HG03108 (cell line): ENCODE measurements at regions not wholly inside any gene's neighbourhood (a gene's known extent, or its start where the extent isn't known, plus 50 kb on each side); places are given as distances from the start of the nearest gene placed in this dataset.
"Not testable (repeated sequence)": the region's sequence is repeated elsewhere in the genome, so short reads cannot be mapped to it uniquely, and the experiment has no call there.

ENCODE experiments used
- ATAC-seq: cut with Tn5 transposase; IDR thresholded peaks from one replicate; pipeline ENCODE4 v1.9.1; 2021; ENCODE audit warnings: moderate library complexity; ENCODE audit not compliant: unreplicated experiment

DNA sequence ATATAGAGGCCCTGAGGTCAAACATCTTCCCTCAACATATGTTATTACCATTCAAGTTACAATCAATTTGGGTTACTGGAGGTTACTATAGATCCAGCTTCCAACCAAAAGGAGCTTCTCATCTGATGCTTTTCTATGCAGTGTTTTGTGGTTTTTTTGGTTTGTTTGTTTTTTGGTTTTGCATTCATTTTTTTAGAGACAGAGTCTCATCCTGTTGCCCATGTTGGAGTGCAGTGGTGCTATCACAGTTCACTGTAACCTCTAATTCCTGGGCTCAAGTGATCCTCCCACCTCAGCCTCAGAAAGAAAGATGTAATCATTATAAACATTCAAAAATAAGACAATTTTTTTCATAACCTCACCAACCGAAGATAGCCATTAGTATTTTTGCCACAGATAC, 124.4 kb upstream of the JARID2 start:
- no peak for ATAC-seq

DNA sequence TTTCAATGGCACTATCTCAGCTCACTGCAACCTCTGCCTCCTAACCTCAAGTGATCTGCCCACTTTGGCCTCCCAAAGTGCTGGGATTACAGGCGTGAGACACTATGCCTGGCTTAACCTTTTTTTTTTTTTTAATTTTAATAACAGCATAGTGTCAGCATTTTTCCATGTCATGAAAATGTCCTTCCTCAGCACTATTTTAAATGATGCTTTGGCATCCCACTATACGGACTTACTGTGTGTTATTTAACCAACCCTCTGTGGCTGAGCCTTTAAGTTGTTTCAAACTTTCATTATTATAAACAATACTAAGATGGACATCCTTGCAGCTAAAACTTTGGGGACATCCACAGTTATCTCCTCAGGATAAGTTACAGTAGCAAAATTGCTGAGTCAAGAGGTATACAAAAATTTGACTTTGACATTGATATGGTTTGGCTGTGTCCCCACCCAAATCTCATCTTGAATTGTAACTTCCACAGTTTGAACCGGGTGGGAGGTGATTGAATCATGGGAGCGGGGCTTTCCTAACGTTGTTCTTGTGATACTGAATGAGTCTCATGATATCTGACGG, 123.8 kb upstream of the JARID2 start:
- no peak for ATAC-seq

GRCh38 chr6:15129887-15130286, 116.0 kb upstream of the JARID2 start:
- no peak for ATAC-seq

DNA sequence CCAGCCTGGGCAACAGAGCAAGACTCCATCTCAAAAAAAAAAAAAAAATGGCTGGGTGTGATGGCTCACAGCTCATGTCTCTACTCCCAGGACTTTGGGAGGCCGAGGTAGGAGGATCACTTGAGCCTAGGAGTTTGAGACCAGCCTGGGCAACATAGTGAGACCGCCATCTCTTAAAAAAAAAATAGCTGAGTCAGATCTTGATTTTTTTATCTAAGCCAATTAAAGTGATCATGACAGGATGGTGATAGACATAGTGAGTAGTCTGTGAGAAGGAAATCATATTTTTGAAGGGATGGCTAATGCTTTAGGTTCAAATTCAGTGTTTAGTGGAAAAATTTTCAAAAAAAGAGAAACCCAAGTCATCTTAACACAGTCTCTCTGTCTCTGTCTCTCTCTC, 114.6 kb upstream of the JARID2 start:
- no peak for ATAC-seq

DNA sequence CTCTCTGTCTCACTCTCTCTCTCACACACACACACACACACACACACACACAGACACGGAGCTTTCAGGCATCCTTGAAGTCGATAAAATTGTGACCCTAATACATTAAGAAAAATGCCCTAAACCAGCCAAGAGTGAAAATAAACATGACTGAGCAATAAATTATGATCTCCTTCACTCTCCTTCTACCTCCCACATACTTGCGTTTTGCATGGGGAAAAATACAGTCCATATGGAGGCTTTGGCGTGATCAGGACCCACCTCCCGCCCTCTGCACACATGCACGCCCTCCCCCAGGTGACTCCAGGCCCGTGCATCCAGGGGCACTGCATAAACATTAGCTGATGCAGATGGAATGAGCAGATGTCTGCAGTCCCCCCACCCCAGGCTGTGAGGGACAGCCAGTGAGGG, 114.2 kb upstream of the JARID2 start:
- no peak for ATAC-seq

DNA sequence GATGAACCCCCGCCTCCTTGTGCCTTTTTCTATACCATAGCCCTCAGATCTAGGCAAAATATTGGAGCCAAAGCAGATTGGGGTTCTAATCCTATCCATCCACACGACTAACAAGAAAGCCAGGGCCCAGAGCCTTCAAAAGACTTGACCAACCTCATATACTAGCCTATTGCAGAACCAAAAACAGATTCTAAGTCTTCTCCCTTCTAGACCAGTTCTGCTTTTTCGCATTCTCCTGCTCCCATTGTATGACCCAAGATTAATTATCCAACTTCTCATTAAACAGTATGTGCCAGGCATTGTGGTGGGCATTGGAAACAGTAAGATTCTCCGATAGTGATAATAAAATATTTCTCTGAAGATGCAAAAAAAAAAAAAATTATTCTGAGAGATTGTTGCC, 113.7 kb upstream of the JARID2 start:
- no peak for ATAC-seq

DNA sequence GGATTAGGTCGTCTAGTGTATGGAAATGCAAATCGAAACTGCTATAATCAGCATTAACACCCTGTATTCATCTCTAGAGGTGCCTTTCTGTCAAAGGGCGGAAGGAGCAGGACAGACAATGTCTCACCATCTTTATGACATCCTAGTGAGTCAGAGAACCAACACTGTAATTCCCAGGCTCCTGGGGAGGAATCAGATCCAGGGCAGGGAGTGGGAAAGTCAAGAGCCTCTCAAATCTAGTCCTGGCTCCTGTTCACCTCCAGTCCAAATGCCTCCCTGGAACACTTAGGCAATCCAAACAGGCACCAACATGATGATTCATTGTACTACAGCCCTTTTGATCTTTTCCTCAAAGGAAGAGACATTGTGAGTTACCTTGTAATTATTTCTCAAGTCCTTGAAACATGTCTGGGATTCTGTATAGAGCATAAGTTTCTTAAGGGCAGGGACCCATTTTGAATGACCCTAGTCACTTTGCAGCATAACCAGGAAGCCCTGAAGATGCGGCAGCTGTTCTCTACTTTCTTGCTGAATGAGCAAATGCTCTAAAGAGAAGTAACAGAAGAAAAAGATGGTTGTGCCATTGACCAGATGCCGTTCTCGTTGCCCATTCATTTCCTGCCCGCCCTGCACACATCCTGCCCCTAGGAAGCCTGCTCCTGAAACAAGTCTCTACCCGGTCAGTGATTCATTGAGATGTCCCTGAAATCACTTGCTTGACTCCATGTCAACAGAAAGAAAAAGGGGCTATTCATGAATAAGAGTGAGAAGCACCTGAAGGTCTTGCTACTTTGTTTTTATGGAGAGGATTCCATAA, 112.8 kb upstream of the JARID2 start:
- ATAC-seq: no peak

- no peak for ATAC-seq
Observed at GRCh38 chr6:15137086-15137485, 108.8 kb upstream of the JARID2 start.

- ATAC-seq: no peak
Observed at GRCh38 chr6:15143086-15143485, 102.8 kb upstream of the JARID2 start.

DNA sequence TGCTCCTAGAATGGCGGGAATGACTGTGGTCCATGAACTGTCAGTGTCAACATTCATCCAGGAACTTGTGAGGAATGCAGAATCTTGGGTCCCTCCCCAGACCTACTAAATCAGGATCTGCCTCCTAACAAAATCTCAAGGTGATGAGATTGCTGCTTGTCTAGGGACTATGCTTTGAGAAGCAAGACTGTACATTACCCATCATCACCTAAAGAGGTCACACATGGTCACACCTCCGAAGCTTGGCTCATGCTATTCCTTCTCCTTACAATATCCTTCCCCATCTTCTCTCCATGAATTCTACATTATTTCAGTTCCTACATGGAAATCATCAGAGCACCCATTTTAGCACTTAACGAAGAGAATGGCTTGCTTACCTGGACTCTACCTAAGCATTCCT, 102.3 kb upstream of the JARID2 start:
- ATAC-seq: no peak

- ATAC-seq: no peak
Observed at GRCh38 chr6:15145821-15146220, 100.0 kb upstream of the JARID2 start.

DNA sequence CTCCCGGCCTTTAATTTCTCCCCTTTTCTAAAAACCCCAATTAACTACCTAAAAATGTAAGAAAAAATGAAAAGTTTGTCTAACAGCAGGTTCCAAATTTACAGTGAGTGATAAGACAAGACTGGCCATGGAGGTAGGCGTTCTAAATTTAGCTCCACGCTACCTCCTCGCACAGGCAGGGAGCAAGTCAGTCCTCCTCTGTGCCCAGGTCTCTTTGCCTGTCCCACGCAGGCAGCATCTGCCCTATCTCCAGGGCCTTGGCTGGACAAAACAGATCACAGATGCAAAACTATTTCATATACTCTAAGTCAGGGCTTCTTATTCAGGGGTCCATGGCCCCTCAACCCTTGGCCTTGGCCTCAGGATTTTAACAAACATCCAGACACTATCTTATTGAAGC, 98.0 kb upstream of the JARID2 start:
- no peak for ATAC-seq

GRCh38 chr6:15148356-15148946, 97.4 kb upstream of the JARID2 start:
- no peak for ATAC-seq

DNA sequence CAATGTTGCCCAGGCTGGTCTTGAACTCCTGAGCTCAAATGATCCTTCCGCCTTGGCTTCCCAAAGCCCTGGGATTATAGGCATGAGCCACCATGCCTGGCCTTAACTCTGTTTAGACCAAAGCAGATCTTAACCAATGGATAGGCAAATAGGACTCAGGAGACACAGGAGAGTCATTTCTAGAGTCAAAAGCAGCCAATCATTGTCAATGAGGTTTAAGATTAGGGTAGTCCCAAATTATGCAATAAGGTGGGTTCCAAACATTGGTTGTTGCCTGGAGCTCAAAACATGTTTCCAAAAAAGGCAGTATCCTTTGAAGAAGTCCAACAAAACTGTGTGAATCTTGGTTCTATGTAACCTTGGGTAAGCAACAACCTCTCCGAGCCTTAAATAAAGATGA, 95.7 kb upstream of the JARID2 start:
- ATAC-seq: no peak

DNA sequence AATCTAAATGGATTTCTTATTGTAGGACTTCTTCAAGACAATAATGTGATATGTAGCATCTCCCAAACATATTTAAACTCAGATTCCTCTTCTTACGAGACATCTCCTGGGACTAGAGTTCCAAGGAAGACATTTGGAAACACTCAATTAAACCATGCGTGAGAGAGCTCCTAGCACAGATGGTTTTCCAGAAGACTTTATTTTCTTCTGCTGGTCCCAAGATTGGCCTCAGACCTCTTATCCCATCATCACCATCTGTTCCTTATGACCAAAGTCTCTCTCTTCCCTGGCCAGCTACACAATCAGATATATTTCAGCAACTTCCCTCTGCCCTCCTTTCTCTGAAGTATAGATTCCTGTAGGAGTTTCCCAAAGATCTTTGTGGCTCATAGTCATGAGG, 93.2 kb upstream of the JARID2 start:
- no peak for ATAC-seq

- no peak for ATAC-seq
Observed at GRCh38 chr6:15153191-15153590, 92.7 kb upstream of the JARID2 start.

GRCh38 chr6:15157479-15157878, 88.4 kb upstream of the JARID2 start:
- no peak for ATAC-seq

DNA sequence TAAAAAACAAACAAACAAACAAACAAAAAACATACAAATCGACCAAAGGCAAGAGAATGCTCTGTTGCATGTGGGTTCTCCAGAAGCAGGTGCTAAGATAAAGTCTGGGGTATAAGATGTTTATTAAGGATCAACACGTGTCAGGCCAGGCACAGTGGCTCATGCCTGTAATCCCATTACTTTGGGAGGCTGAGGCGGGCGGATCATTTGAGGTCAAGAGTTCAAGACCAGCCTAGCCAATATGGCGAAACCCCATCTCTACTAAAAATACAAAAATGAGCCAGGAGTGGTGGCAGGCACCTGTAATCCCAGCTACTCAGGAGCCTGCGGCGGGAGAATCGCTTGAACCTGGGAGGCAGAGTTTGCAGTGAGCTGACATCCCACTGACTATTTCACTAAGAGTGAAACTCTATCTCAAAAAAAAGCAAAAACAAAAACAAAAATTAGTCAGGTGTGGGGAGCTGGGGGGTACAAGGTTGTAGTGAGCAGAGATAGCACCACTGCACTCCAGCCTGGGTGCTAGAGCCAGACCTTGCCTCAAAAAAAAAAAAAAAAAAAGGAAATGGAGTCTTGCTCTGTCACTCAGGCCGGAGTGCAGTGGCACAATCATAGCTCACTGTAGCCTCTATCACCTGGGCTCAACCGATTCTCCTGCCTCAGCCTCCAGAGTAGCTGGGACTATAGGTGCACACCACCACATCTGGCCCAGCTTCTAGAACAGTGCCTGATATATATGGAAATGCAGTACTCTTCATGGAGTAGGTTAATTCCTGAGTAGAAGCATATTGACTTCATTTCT, 86.8 kb upstream of the JARID2 start:
- ATAC-seq: no peak

- ATAC-seq: no peak
Observed at GRCh38 chr6:15160812-15161211, 85.1 kb upstream of the JARID2 start.

- ATAC-seq: not testable (repeated sequence)
Observed at GRCh38 chr6:15164855-15165254, 81.0 kb upstream of the JARID2 start.

- ATAC-seq: no peak
Observed at GRCh38 chr6:15166121-15166520, 79.7 kb upstream of the JARID2 start.

- no peak for ATAC-seq
Observed at GRCh38 chr6:15170126-15170525, 75.7 kb upstream of the JARID2 start.
